ENCODE measurements at regions not wholly inside any gene's neighbourhood (a gene's known extent, or its start where the extent isn't known, plus 50 kb on each side); places are given as distances from the start of the nearest gene placed in this dataset.

GRCh38 chrX:69110116-69110530, 55.1 kb downstream of the PJA1 start:
- no peak for DNase-seq
- no peak for ATAC-seq

GRCh38 chrX:69109706-69110105, 55.5 kb downstream of the PJA1 start:
- no peak for ATAC-seq
- DNase-seq: no peak

GRCh38 chrX:69109036-69109663, 56.1 kb downstream of the PJA1 start:
- DNase-seq (no peak), ATAC-seq (no peak)

- no peak for DNase-seq
- no peak for ATAC-seq
Observed at GRCh38 chrX:69107747-69108401, 57.4 kb downstream of the PJA1 start.

- DNase-seq: no peak
- no peak for ATAC-seq
Observed at GRCh38 chrX:69107231-69107739, 58.0 kb downstream of the PJA1 start.

GRCh38 chrX:69104756-69105434, 60.4 kb downstream of the PJA1 start:
- DNase-seq: no peak
- no peak for ATAC-seq

GRCh38 chrX:69103539-69103938, 61.7 kb downstream of the PJA1 start:
- DNase-seq (no peak), ATAC-seq (no peak)

GRCh38 chrX:69102612-69103194, 62.5 kb downstream of the PJA1 start:
- ATAC-seq (no peak), DNase-seq (no peak)

GRCh38 chrX:69101683-69102251, 63.5 kb downstream of the PJA1 start:
- DNase-seq (no peak), ATAC-seq (no peak)

- no peak for DNase-seq
- ATAC-seq: no peak
Observed at GRCh38 chrX:69100478-69100877, 64.8 kb downstream of the PJA1 start.

GRCh38 chrX:69097451-69098236, 67.6 kb downstream of the PJA1 start:
- no peak for ATAC-seq
- no peak for DNase-seq

GRCh38 chrX:69096963-69097362, 68.3 kb downstream of the PJA1 start:
- no peak for ATAC-seq
- DNase-seq: no peak

- DNase-seq (no peak), ATAC-seq (no peak)
Observed at GRCh38 chrX:69094977-69095669, 70.1 kb downstream of the PJA1 start.

GRCh38 chrX:69093960-69094871, 71.0 kb downstream of the PJA1 start:
- ATAC-seq: no peak
- peak; percentile 12 for DNase-seq

- DNase-seq (no peak), ATAC-seq (no peak)
Observed at GRCh38 chrX:69090022-69090421, 75.2 kb downstream of the PJA1 start.

- no peak for DNase-seq
- no peak for ATAC-seq
Observed at GRCh38 chrX:69089203-69089602, 76.0 kb downstream of the PJA1 start.

- DNase-seq (no peak), ATAC-seq (no peak)
Observed at GRCh38 chrX:69088171-69088938, 76.9 kb downstream of the PJA1 start.

- DNase-seq (no peak), ATAC-seq (no peak)
Observed at GRCh38 chrX:69085826-69086225, 79.4 kb downstream of the PJA1 start.

- no peak for DNase-seq
- no peak for ATAC-seq
Observed at GRCh38 chrX:69085151-69085550, 80.1 kb downstream of the PJA1 start.
